ENCODE measurements at regions not wholly inside any gene's neighbourhood (a gene's known extent, or its start where the extent isn't known, plus 50 kb on each side); places are given as distances from the start of the nearest gene placed in this dataset.
"Not testable (repeated sequence)": the region's sequence is repeated elsewhere in the genome, so short reads cannot be mapped to it uniquely, and the experiment has no call there.

- no peak overlapping the region for H3K4me3 ChIP-seq (ENCODE audit: low read length)
- TF ChIP-seq CTCF (IDR thresholded peaks at IDR 0.05; ENCODE audit: insufficient read depth, low read depth, low read length, missing control alignments): no peak
- DNase-seq (ENCODE audit: low read depth): no peak
Observed at GRCh38 chr17:14585099-14585498, 284.2 kb downstream of the HS3ST3B1 start.

GRCh38 chr17:14582996-14583395 lies 282.1 kb downstream of the HS3ST3B1 start:
- no peak for TF ChIP-seq CTCF (IDR thresholded peaks at IDR 0.05; ENCODE audit: insufficient read depth, low read depth, low read length, missing control alignments)
- no peak overlapping the region for H3K4me3 ChIP-seq (ENCODE audit: low read length)
- DNase-seq (ENCODE audit: low read depth): no peak

- TF ChIP-seq CTCF (IDR thresholded peaks at IDR 0.05; ENCODE audit: insufficient read depth, low read depth, low read length, missing control alignments): no peak
- DNase-seq (ENCODE audit: low read depth): no peak
- no peak overlapping the region for H3K4me3 ChIP-seq (ENCODE audit: low read length)
Observed at GRCh38 chr17:14581186-14581830, 280.4 kb downstream of the HS3ST3B1 start.

GRCh38 chr17:14580499-14580898 lies 279.6 kb downstream of the HS3ST3B1 start:
- no peak overlapping the region for H3K4me3 ChIP-seq (ENCODE audit: low read length)
- DNase-seq (ENCODE audit: low read depth): peak; percentile 14
- no peak for TF ChIP-seq CTCF (IDR thresholded peaks at IDR 0.05; ENCODE audit: insufficient read depth, low read depth, low read length, missing control alignments)

- TF ChIP-seq CTCF (IDR thresholded peaks at IDR 0.05; ENCODE audit: insufficient read depth, low read depth, low read length, missing control alignments): no peak
- DNase-seq (ENCODE audit: low read depth): no peak
Observed at GRCh38 chr17:14579716-14580115, 278.8 kb downstream of the HS3ST3B1 start.

GRCh38 chr17:14575471-14575953 lies 274.6 kb downstream of the HS3ST3B1 start:
- H3K4me3 ChIP-seq (ENCODE audit: low read length): no peak overlapping the region
- peak; percentile 37 for DNase-seq (ENCODE audit: low read depth)
- TF ChIP-seq CTCF (IDR thresholded peaks at IDR 0.05; ENCODE audit: insufficient read depth, low read depth, low read length, missing control alignments): no peak

More at GRCh38 chr17:14579716-14580115, 278.8 kb downstream of the HS3ST3B1 start:
- no peak overlapping the region for H3K4me3 ChIP-seq (ENCODE audit: low read length)

- DNase-seq (ENCODE audit: low read depth); H3K4me3 ChIP-seq (ENCODE audit: low read length): not testable (repeated sequence)
Observed at GRCh38 chr17:14560325-14560724, 259.4 kb downstream of the HS3ST3B1 start.
